ENCODE measurements at regions not wholly inside any gene's neighbourhood (a gene's known extent, or its start where the extent isn't known, plus 50 kb on each side); places are given as distances from the start of the nearest gene placed in this dataset.

DNA sequence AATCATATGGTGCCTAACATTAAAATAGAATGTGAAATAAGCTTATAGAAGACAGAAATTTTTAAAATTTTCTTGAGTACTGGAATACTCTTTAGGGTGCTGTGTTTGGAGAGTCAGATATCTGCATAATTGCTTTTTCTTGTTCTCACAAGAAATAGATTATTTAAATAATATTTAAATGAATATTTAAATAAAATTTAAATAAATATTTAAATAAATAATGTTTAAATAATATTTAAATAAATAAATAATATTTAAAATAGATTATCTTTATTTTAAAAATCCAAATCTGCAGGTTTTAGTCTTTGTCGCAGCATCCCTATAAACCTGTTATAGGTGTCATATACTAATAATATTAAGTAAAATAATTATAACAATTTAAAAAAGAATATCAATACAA, 1589.4 kb downstream of the MAT2B start:
- DNase-seq (ENCODE audit: low spot score), result no peak

DNA sequence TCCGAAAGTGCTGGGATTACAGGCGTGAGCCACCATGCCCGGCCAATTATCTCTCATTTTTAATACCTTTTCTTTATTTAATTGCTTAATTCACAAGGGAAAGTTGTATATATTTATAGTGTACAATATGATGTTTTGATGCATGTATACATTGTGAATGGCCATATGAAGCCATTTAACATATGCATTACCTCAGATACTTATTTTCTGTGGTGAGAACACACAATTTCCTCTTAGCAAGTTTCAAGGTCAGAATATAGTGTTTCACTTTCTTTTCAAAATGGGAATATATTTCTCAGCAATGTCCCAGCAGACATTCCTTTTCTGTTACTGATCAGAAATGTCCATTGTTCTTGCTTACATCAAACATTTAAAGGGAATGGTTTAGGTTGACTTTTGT, 1596.3 kb downstream of the MAT2B start:
- no peak for DNase-seq (ENCODE audit: low spot score)

DNA sequence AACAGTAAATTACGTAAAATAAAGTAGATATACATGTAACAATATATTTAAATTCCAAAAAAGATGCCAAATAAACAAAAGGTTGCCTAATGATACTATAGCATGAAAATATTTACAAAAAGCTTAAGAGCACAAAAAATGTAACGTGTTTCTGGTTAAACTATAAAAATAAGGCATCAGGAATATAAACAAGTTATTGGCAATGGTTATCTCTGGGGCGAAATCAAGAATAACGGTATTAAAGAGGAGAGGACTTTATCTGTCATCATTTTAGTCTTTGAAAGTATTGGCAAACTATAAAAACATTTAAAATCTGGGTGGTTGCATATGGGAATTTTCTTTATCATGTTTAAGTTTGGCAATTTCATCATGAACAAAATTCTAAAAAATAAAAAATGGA, 1599.2 kb downstream of the MAT2B start:
- DNase-seq (ENCODE audit: low spot score), result no peak

DNA sequence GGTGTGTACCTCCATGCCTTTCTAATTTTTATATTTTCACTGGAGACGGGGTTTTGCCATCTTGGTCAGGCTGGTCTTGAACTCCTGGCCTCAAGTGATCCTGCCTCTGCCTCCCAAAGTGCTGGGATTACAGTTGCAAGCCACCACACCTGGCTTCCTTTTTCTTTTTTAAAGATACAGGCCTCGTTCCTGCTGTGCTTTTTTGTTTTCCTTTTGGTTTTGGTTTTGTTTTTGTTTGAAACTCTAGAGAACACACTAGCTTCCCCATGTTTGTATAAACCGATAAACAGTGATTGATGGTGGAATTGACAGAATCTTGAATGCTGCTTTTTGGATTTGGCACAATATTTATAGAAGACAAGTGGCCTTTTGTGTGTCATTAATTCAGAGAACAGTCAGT, 1603.4 kb downstream of the MAT2B start:
- DNase-seq (ENCODE audit: low spot score), result no peak

DNA sequence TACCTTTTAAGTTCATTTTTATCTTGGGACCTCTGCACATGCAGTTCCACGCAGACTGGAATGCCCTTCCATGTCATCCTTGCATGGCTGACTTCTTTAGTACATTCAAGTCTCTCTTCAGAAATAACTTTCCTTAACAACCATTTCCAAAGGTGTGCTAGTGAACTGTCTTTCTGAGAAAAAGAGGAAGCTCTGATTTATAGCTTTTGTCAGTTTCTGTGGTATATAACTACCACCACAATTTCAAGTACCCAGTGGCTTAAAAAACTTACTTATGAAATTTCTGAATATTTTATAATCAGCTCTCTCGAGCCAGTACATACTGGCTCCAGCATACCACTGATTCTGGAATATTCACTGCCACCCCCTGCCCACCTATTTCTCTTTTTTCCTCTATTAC, 1613.8 kb downstream of the MAT2B start:
- DNase-seq (ENCODE audit: low spot score), result no peak

DNA sequence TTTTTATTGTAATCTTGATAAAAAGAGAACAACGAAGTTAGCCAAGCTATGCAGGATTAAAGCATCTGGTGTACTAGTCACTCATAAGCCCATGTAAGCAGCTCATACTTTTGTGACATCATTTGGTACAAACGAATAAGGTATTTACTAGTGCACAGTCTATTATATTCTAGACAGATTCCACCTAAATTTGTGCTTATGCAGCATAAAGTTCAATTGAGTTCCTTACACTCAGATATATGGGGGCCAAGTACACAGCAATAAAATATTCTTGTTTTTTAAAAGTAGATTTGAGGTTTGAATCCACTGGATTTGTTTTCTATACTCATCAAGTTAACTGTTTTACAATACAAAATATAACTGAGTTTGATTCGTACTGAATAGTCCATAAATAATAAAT, 1621.2 kb downstream of the MAT2B start:
- no peak for DNase-seq (ENCODE audit: low spot score)

DNA sequence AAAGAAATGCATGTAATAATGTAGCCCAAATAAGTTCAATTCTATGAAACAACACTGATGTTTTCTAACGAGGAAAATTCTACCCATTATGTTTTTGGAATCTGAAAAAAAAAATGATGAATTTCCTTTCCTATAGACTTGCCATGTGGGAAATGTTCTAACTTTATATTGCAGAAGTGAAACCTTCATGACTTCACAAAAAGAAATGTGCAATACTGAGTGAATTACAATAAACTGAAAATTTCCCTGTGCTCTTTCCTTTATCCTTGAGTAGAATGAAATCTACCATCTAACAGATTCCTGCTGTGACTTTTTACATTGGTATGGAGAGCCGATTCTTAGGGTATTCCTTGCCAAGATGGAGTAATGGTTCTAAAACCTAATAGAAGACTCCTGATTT, 1622.5 kb downstream of the MAT2B start:
- DNase-seq (ENCODE audit: low spot score), result no peak

DNA sequence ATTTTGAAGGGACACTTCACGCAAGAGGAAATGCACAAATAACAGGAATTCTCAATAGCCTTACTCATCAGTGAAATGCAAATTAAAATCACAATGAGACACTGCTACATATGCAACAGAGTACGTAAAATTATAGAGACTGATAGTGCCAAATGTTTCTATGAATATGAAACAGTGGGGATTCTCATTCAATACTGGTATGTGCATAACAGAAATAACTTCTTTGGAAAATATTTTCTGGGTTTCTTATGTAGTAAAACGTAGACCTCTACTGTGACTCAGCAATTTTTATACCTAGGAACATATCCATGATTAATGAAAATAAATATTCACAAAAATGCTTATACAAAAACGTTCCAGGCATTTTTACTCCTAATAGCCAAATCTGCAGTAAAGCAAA, 1625.2 kb downstream of the MAT2B start:
- no peak for DNase-seq (ENCODE audit: low spot score)

DNA sequence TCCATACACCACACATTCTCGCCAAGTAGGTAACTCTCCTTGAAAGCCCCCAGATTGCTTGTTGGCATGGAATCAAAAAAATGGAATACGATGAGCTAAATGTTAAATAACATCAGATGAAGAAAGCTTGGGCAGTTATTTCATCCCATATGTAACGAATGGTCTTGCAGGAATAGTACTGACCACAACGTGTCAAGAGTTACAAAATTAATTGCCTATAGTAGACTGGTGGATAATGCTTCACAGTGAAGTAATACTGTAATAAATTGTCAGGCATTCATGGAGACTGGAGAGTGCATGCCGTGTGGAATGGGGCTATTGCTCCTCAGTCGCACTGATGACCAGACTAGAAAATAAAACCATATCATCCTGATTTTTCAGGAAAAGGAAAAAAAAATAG, 1628.7 kb downstream of the MAT2B start:
- no peak for DNase-seq (ENCODE audit: low spot score)

DNA sequence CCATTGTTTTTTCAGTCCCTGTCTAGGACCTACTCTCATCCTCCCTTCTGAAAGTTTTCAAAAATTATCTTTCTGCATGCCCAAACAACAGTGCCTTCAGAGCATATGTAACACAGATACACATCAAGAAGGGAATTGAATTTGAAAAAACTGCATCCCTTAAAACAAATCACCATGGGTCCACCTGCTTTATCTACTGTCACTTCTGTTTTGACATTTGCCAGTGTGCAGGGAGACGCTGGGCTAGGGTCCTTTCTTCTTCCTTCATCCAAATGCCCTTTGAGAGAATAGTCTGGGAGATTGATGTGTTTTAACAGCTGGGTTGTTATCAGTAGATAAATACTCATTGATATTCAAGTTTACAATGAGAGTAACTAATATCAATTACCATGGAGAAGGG, 1630.1 kb downstream of the MAT2B start:
- no peak for DNase-seq (ENCODE audit: low spot score)

DNA sequence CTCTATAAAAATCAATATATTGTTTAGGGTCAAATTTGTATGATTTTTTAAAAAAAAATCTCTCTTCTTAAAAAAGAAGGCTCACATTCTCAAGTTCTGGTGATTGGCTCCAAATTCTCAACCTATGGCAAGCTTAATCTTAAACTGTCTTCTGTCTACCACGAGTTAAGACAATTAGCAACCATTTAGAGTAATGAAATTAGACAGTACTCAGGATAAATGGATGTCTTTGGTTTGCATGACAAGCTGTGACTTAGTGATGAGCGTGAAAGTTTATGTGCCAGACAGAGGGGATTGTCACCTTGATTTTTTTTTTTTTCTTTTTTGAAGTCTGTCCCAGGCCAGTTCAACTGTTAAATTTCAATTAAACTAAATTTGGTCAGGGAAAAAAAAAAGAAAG, 1632.3 kb downstream of the MAT2B start:
- DNase-seq (ENCODE audit: low spot score), result no peak

DNA sequence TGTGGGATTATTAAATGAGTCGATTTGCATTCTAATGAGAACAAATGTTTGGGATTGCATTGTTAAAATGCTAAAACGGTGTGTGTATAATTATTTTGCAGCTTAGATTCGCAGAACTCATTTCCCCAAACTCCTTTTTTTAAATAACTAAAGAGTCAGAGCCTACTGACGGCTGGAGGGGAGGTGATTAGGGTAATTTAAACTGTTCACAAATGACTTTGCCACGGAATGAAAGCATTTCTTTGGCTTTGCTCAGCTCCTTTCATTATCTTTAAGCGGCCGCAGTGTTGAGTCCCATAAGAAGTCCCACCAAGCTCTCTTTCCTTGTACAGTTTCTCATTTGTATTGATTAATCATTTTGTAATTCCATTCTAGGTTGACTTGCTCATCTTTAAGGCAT, 1632.8 kb downstream of the MAT2B start:
- DNase-seq (ENCODE audit: low spot score), result no peak

DNA sequence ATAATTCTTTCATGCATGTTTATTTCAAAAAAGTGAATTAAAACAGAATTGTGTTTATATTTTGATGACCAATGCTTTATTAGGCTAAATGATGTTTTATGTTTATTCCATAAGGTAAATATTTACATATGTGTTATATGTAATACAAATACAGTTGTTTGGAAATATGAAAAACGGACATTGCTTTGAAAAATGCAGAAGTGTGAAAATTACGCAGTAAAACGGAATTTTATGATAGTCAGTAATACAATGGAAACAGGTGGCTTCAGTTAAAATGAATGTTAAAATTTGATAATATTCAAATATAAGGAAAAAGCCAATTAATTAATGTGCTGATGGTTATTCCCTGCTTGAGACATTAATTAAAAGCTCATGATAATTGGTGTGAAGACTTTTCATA, 1633.8 kb downstream of the MAT2B start:
- no peak for DNase-seq (ENCODE audit: low spot score)

DNA sequence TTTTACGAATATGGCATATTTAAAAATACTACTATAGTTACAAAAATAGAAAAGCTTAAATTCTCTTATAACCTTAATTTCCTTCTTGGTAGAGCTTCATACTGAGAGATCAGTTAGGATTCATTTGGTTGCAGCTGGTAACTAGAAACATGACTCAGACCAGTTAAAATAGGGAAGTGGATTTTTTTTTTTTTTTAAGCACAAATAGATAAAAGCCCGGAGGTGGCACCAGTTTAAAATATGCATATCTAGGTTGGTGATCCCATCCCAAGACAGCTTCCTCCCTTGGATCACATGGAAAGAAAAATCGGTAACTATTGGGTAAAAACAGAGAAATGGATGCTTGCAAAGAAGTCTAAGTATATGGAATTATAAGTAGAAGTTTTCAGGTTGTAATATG, 1634.3 kb downstream of the MAT2B start:
- no peak for DNase-seq (ENCODE audit: low spot score)

DNA sequence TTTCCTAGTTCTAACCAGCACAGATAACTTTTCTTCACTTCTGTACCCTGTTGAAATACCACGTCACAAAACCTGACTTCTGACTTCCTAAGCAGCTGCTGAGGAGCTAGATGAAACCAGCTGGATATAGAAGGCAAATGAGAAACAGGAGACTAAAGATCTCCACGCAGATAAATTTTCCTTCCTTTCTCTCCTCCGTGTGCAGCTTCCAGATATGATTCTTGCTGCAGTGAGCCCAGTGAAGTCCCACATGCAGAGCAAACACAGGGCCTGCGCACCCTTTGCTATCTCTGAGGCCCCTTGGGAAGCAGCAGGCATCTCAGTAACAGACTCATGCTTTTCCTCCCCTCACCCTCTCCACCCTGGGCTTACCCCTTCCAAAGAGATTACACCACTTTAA, 1638.3 kb downstream of the MAT2B start:
- DNase-seq (ENCODE audit: low spot score), result no peak

DNA sequence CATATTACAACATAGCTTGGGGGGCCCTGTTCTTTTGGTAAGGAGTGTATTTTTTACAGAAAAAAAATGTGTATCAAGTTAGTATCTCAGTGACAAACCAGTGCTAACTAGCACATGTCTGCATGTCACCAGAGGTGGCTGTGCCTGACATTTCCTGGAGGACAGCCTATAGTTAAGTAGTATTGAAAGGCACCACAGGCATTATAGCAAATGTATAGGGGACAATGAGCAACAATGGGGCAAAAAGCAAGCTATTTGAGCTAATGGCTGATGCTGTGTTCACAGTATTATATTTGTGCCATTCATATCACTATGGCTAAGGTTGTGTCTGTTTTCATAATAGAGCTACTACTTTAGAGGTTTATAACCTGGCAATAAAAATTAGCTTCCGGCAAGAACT, 1644.0 kb downstream of the MAT2B start:
- DNase-seq (ENCODE audit: low spot score), result no peak

DNA sequence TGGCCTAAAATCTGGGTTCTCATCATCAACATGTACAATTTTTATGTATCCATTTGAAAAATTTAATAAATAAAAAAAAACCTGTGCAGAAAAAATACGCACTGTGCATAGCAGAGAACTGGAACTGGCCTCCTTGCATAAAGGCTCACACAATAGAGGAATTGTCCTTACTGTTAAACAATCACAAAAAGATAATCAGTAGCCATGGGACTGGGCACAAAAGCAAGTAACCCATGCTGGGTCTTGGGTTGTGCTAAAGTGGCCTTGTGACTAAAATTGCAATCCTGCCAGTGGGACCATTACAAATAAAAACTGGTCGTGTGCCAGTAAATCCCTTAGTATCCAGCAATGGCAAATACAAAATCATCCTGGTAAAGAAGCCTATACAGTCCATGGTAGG, 1646.6 kb downstream of the MAT2B start:
- DNase-seq (ENCODE audit: low spot score), result no peak

DNA sequence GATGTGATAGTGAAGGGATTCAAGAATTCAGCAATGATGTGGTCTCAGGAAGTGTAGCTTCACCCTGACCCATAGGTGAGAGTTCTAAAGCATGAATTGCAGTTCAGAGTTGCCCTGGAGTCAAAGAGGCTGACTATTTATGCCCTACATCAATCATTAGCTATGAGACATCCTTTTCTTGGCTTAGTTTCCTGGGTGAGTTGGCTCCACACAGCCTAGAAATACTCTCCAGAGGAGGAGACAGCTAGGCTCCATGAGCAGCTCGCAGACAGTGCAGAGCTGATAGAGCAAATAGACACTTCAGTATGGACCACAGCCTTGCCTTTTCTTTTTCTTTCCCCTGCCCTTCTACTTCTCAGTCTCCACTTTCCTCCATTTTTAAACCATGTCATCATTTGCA, 1651.8 kb downstream of the MAT2B start:
- DNase-seq (ENCODE audit: low spot score), result no peak

DNA sequence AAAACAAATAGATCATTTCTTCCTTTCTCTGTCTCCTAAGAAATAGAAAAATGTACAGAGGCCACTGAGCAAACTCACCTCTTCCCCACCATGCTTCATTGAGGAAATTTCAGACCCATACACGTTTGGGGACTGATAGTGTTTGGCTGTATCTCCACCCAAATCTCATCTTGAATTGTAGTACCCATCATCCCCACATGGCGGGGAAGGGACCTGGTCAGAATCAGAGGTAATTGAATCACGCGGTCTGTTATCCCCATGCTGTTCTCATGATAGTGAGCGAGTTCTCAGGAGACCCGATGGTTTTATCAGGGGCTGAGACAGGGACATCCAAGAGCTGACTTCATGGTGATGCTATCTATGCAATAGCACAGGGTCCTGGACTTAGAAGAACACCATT, 1655.8 kb downstream of the MAT2B start:
- no peak for DNase-seq (ENCODE audit: low spot score)

DNA sequence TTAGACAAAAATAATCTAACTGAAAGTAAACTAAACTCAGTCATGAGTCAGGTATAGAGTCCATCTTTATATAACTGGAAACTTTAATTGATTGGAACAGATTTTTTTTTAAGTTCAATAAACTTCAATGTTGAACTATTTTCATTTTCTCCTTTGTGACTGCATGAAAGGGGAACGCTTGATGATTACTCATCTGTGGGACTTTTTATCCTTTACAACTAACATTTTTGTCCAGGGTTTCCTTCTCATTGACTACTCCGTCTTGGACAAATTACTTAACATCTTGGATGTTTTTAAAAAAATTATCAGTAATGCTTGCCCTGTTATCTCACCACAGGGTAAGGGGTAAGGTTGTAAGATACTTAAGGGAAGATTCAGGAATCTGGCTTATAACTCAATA, 1658.4 kb downstream of the MAT2B start:
- no peak for DNase-seq (ENCODE audit: low spot score)

DNA sequence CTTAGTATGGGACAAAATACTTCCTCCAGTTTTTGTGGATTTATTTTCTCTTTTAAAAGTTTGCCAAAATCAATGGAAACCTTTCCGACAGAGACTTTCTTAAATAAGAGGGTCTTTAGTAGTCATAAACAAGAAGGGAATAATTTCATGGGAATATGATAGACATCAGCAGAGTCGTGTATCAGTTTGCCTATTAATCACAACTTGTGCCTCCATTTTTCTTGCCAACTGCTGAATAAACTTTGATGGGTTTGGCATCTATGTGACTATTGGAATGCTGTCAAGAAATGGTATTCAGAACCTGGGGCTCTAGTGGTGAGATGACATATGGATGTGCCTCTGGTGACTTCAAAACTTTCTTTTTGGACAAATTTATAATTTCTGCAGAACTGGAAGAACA, 1668.2 kb downstream of the MAT2B start:
- DNase-seq (ENCODE audit: low spot score), result no peak

DNA sequence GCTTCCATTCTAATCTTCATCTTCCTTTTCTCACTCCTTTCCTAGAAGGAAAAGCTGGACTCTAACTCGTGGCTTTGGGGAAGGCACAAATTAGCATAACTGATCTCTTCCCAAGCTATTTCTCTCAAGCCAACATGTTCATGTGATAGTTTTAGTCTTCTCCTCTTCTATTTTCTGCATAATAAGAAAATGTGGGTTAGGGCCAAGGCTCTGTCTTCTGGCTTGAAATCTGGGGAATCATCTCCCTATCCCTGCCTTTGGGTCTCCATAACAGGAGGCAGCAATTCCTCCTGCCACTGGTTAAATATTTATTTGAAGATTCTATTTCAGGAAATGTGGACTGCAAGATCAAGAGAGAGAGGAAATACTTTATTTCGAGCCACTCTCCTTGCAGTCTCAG, 1669.6 kb downstream of the MAT2B start:
- no peak for DNase-seq (ENCODE audit: low spot score)

DNA sequence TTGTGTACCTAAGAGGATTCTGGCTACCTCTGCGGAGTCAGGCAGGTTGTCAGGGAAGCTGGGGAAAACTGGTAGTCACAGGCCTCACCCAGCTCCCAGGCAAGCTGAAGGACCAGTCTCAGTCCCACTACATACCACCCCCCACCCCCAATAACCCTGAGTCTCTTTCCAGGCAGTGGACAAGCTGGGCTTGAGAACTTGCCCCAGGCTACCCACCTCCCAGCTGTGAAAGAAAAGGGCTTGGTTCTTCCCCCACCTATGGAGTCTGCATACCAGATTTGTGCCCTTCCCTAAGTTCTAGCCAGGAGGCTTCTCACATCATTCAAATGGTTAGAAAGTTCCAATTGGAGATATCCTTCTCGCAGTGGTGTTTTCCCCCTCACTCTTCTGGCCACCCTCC, 1678.8 kb downstream of the MAT2B start:
- no peak for DNase-seq (ENCODE audit: low spot score)

DNA sequence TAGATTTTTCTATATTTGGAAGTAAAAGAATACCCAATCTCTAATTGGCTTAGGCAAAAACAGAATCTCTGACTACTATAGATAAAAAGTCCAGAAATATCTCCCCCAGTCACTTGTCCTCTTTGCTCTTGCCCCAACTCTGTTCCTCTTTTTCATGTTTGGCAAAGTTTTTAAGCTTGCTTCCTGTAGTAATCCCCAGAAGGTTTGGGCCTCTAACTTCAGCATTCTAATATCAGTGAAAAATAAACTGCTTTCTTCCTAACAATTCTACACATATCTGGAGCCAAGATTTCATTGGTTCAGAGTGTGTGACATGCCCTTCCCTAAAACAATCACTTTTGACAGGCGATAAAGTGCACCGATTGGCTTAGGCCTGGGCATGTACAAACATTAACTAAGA, 1680.3 kb downstream of the MAT2B start:
- DNase-seq (ENCODE audit: low spot score), result no peak

DNA sequence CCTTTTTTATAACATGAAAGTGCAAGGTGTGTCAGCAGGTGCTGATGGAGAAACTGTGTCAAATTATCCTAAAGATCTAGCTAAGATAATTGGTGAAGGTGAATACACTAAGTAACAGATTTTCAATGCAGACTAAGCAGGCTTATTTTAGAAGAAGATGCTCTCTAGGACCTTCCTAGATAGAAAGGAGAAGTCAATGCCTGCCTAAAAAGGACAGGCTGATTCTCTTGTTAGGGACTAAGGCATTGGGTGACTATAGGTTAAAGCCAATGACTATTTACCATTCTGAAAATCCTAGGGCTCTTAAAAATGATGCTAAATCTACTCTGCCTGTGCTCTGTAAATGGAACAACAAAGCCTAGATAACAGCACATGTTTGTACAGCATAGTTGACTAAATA, 1682.4 kb downstream of the MAT2B start:
- no peak for DNase-seq (ENCODE audit: low spot score)

All from SW480 (cell line).